ENCODE measurements at regions not wholly inside any gene's neighbourhood (a gene's known extent, or its start where the extent isn't known, plus 50 kb on each side); places are given as distances from the start of the nearest gene placed in this dataset.
"Not testable (repeated sequence)": the region's sequence is repeated elsewhere in the genome, so short reads cannot be mapped to it uniquely, and the experiment has no call there.

GRCh38 chr4:77286906-77287305 lies 129.9 kb downstream of the CCNG2 start:
- no peak overlapping the region for H3K27ac ChIP-seq (ENCODE audit: low read length)
- H3K9me3 ChIP-seq (ENCODE audit: low read length) = no peaks in the 10 kb centered on the region
- no peak overlapping the region for H2AFZ ChIP-seq (ENCODE audit: low read depth, low read length)
- H3K9ac ChIP-seq (ENCODE audit: low read length) = no peak overlapping the region
- H3K36me3 ChIP-seq (ENCODE audit: insufficient read depth, low read length) = no peaks in the 10 kb centered on the region
- no peaks in the 10 kb centered on the region for H3K27me3 ChIP-seq (ENCODE audit: insufficient read depth, low read depth, low read length)
- no peaks in the 10 kb centered on the region for H4K20me1 ChIP-seq (ENCODE audit: insufficient read depth)
- TF ChIP-seq POLR2AphosphoS5 (IDR thresholded peaks at IDR 0.05) (no peak), EP300 (conservative IDR thresholded peaks at IDR 0.05; ENCODE audit: poor library complexity, severe bottlenecking) (no peak), MXI1 (conservative IDR thresholded peaks at IDR 0.05; ENCODE audit: poor library complexity, severe bottlenecking) (no peak), CTCF (IDR thresholded peaks at IDR 0.05; ENCODE audit: poor library complexity, severe bottlenecking) (no peak), REST (IDR thresholded peaks at IDR 0.05; ENCODE audit: borderline replicate concordance) (no peak), EZH2 (IDR thresholded peaks at IDR 0.05; ENCODE audit: borderline replicate concordance, insufficient read depth, low read length, poor library complexity, severe bottlenecking) (no peak), RAD21 (conservative IDR thresholded peaks at IDR 0.05) (no peak), TAF1 (IDR thresholded peaks at IDR 0.05; ENCODE audit: low read depth) (no peak), SMC3 (conservative IDR thresholded peaks at IDR 0.05; ENCODE audit: poor library complexity) (no peak)
- no peaks in the 10 kb centered on the region for H3K9me2 ChIP-seq (ENCODE audit: insufficient read depth, low read length)
- no peak overlapping the region for H3K4me3 ChIP-seq (ENCODE audit: low read length)
- no peaks in the 10 kb centered on the region for H3F3A ChIP-seq (ENCODE audit: insufficient read depth, low read length, poor library complexity, severe bottlenecking)
- H3K4me2 ChIP-seq (ENCODE audit: low read length) = no peak overlapping the region
- no peaks in the 10 kb centered on the region for H3K79me2 ChIP-seq (replicated peaks; ENCODE audit: insufficient read depth, low read length)

- H3K79me2 ChIP-seq (replicated peaks; ENCODE audit: insufficient read depth, low read length) = no peaks in the 10 kb centered on the region
- H3F3A ChIP-seq (ENCODE audit: insufficient read depth, low read length, poor library complexity, severe bottlenecking) = no peaks in the 10 kb centered on the region
- no peak overlapping the region for H2AFZ ChIP-seq (ENCODE audit: low read depth, low read length)
- no peaks in the 10 kb centered on the region for H3K36me3 ChIP-seq (ENCODE audit: insufficient read depth, low read length)
- no peak for TF ChIP-seq EP300 (conservative IDR thresholded peaks at IDR 0.05; ENCODE audit: poor library complexity, severe bottlenecking)
- TF ChIP-seq TAF1 (IDR thresholded peaks at IDR 0.05; ENCODE audit: low read depth) = no peak
- H3K9me3 ChIP-seq (ENCODE audit: low read length) = no peaks in the 10 kb centered on the region
- H3K4me2 ChIP-seq (ENCODE audit: low read length) = no peak overlapping the region
- no peak overlapping the region for H3K9ac ChIP-seq (ENCODE audit: low read length)
- H4K20me1 ChIP-seq (ENCODE audit: insufficient read depth) = no peaks in the 10 kb centered on the region
- no peak overlapping the region for H3K4me3 ChIP-seq (ENCODE audit: low read length)
- no peak overlapping the region for H3K27ac ChIP-seq (ENCODE audit: low read length)
- H3K9me2 ChIP-seq (ENCODE audit: insufficient read depth, low read length) = no peaks in the 10 kb centered on the region
- H3K27me3 ChIP-seq (ENCODE audit: insufficient read depth, low read depth, low read length) = no peaks in the 10 kb centered on the region
These were observed 136.4 kb downstream of the CCNG2 start for GRCh38 chr4:77293426-77293825.

- not testable (repeated sequence) for H4K20me1 ChIP-seq (ENCODE audit: insufficient read depth); H3K4me3 ChIP-seq (ENCODE audit: low read length); H2AFZ ChIP-seq (ENCODE audit: low read depth, low read length); H3K27me3 ChIP-seq (ENCODE audit: insufficient read depth, low read depth, low read length); H3K36me3 ChIP-seq (ENCODE audit: insufficient read depth, low read length); H3K9ac ChIP-seq (ENCODE audit: low read length); H3K79me2 ChIP-seq (replicated peaks; ENCODE audit: insufficient read depth, low read length); H3K9me3 ChIP-seq (ENCODE audit: low read length); H3K27ac ChIP-seq (ENCODE audit: low read length); H3K9me2 ChIP-seq (ENCODE audit: insufficient read depth, low read length); H3F3A ChIP-seq (ENCODE audit: insufficient read depth, low read length, poor library complexity, severe bottlenecking); H3K4me2 ChIP-seq (ENCODE audit: low read length)
These were observed 144.0 kb downstream of the CCNG2 start for GRCh38 chr4:77300996-77301395.

All from neural cell (in vitro differentiated cells).